ENCODE measurements at regions not wholly inside any gene's neighbourhood (a gene's known extent, or its start where the extent isn't known, plus 50 kb on each side); places are given as distances from the start of the nearest gene placed in this dataset.
"Not testable (repeated sequence)": the region's sequence is repeated elsewhere in the genome, so short reads cannot be mapped to it uniquely, and the experiment has no call there.

DNA sequence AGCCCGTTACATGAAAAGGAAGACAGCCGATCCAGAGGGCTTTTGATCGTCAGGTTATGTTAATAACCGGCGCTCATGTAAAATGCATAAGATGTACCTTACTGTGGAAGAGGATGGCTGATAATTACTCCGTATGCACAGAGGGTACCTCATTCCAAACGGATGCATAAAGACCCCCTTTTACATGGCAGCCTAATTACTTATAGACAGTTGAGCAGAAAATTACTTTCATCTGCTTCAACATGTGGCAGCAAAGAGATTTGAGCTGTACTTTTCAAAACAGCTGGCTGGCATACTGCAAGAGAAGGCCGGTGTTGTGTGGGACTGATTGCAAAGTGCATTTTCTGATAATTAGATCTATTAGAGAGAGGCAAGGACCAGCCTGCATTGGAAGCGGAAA is 103.4 kb downstream of the SHOX start:
- Mint-ChIP-seq H3K4me3 (no peak overlapping the region), H3K27ac (no peak overlapping the region), H3K4me1 (no peaks in the 10 kb centered on the region), H3K27me3 (no peaks in the 10 kb centered on the region), H3K36me3 (ENCODE audit: low read depth) (no peaks in the 10 kb centered on the region), H3K9me3 (no peaks in the 10 kb centered on the region)
- DNase-seq (no peak), ATAC-seq (ENCODE audit: low read depth) (no peak)
- intact Hi-C loops (cut with micrococcal nuclease): no loop called here
- TF ChIP-seq, protein P1, sequence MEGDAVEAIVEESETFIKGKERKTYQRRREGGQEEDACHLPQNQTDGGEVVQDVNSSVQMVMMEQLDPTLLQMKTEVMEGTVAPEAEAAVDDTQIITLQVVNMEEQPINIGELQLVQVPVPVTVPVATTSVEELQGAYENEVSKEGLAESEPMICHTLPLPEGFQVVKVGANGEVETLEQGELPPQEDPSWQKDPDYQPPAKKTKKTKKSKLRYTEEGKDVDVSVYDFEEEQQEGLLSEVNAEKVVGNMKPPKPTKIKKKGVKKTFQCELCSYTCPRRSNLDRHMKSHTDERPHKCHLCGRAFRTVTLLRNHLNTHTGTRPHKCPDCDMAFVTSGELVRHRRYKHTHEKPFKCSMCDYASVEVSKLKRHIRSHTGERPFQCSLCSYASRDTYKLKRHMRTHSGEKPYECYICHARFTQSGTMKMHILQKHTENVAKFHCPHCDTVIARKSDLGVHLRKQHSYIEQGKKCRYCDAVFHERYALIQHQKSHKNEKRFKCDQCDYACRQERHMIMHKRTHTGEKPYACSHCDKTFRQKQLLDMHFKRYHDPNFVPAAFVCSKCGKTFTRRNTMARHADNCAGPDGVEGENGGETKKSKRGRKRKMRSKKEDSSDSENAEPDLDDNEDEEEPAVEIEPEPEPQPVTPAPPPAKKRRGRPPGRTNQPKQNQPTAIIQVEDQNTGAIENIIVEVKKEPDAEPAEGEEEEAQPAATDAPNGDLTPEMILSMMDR (IDR thresholded peaks at IDR 0.05): no peak
- CTCF ChIA-PET: no interaction called here
- POLR2A ChIA-PET: no interaction called here

DNA sequence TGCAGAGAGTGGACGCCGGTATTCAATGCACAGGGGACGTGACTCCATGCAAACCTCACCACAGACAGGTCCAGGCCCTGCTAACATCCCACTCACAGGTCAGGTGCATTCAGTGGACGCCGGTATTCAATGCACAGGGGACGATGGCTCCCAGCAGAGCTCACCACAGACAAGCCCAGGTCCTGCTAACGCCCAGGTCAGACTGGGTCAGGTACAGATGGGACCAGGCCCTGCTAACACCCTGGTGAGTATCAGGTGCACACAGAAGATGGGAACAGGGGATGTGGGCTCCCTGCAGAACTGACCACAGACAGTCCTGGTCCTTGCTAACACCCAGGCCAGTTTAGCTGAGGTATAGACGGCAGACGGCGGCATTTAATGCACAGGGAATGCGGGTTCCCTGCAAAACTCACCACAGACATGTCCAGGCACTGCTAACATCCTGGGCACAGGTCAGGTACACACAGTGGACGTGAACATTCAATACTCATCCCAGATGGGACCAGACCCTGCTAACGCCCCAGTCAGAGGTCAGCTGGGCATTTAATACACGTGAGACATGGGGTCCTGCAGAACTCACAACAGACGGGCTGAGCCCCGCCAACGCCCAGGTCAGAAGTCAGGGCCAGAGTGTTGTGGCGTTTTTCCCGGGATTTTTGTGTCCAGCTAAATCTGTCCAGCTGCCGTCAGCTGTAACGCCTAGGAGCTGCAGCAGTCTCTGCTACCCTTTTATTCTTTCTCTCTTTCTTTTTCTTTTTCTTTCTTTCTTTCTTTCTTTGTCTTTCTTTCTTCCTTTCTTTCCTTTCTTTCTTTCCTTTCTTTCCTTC is 99.2 kb downstream of the SHOX start:
- Mint-ChIP-seq H3K4me3 (no peak overlapping the region), H3K4me1 (no peaks in the 10 kb centered on the region), H3K27me3 (no peaks in the 10 kb centered on the region), H3K9me3 (no peaks in the 10 kb centered on the region), H3K36me3 (ENCODE audit: low read depth) (no peaks in the 10 kb centered on the region), H3K27ac (no peak overlapping the region)
- no peak for ATAC-seq (ENCODE audit: low read depth)
- DNase-seq: no peak
- ChIA-PET POLR2A (no interaction called here), CTCF (no interaction called here)
- intact Hi-C loops (cut with micrococcal nuclease): no loop called here
- TF ChIP-seq, protein P1 (IDR thresholded peaks at IDR 0.05): no peak

DNA sequence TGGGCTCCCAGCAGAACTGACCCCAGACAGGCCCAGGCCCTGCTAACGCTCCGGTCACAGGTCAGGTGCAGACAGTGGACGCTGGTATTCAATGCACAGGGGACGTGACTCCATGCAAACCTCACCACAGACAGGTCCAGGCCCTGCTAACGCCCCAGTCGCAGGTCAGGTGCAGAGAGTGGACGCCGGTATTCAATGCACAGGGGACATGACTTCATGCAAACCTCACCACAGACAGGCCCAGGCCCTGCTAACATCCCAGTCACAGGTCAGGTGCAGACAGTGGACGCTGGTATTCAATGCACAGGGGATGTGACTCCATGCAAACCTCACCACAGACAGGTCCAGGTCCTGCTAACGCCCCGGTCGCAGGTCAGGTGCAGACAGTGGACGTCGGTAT is 98.5 kb downstream of the SHOX start:
- H3K4me1 Mint-ChIP-seq; H3K36me3 Mint-ChIP-seq (ENCODE audit: low read depth); H3K27ac Mint-ChIP-seq; DNase-seq; POLR2A ChIA-PET; ATAC-seq (ENCODE audit: low read depth); H3K9me3 Mint-ChIP-seq; intact Hi-C loops (cut with micrococcal nuclease); CTCF ChIA-PET; H3K4me3 Mint-ChIP-seq; H3K27me3 Mint-ChIP-seq: not testable (repeated sequence)

DNA sequence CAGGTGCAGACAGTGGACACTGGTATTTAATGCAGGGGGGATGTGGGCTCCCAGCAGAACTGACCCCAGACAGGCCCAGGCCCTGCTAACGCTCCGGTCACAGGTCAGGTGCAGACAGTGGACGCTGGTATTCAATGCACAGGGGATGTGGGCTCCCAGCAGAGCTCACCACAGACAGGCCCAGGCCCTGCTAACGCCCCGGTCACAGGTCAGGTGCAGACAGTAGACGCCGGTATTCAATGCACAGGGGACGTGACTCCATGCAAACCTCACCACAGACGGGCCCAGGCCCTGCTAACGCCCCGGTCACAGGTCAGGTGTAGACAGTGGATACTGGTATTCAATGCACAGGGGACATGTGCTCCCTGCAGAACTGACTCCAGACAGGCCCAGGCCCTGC is 98.0 kb downstream of the SHOX start:
- intact Hi-C loops (cut with micrococcal nuclease); H3K4me1 Mint-ChIP-seq; POLR2A ChIA-PET; ATAC-seq (ENCODE audit: low read depth); H3K4me3 Mint-ChIP-seq; H3K27ac Mint-ChIP-seq; H3K36me3 Mint-ChIP-seq (ENCODE audit: low read depth); H3K9me3 Mint-ChIP-seq; CTCF ChIA-PET; H3K27me3 Mint-ChIP-seq; DNase-seq: not testable (repeated sequence)

DNA sequence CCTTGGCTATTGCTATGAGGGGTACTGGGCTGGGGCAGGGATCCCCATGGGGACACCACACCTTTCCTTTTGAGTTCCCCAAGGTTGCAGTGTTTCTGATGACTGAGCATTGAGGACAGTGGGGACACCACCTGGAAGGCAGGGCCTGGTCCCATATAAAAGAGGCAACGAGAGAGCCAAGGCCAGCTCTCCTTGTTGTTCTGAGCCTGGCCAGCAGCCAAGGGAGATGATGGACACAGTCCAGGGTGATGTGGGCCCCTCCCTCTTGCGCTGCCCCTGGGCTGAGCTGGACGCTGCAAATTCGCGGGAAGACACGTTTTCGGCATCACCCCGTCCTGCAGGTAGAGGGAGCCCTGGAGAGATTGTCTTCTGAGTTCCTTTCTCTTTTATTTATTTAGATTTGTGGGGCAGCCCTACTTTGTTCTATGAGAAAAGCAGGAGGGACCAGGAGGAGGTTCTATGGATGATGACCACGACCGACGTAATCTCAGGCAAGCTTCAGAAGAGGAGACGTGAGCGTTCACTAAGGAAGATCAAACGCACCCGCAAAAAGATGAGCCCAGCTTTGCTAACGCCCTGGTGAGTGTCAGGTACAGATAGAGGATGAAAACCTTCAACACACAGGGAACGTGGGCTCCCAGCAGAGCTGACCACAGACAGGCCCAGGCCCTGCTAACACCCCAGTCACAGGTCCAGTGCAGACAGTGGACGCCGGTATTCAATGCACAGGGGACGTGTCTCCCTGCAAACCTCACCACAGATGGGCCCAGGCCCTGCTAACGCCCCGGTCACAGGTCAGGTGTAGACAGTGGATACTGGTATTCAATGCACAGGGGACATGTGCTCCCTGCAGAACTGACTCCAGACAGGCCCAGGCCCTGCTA is 97.4 kb downstream of the SHOX start:
- H3K27me3 Mint-ChIP-seq: no peaks in the 10 kb centered on the region
- H3K4me1 Mint-ChIP-seq: no peaks in the 10 kb centered on the region
- no peaks in the 10 kb centered on the region for H3K36me3 Mint-ChIP-seq (ENCODE audit: low read depth)
- peaks cover 7% of the 10 kb centered on the region for H3K9me3 Mint-ChIP-seq
- no peak for DNase-seq
- intact Hi-C loops (cut with micrococcal nuclease): no loop called here
- TF ChIP-seq, protein P1 (IDR thresholded peaks at IDR 0.05): no peak
- H3K27ac Mint-ChIP-seq: no peak overlapping the region
- ATAC-seq (ENCODE audit: low read depth): no peak
- ChIA-PET POLR2A (no interaction called here), CTCF (no interaction called here)
- H3K4me3 Mint-ChIP-seq: no peak overlapping the region

DNA sequence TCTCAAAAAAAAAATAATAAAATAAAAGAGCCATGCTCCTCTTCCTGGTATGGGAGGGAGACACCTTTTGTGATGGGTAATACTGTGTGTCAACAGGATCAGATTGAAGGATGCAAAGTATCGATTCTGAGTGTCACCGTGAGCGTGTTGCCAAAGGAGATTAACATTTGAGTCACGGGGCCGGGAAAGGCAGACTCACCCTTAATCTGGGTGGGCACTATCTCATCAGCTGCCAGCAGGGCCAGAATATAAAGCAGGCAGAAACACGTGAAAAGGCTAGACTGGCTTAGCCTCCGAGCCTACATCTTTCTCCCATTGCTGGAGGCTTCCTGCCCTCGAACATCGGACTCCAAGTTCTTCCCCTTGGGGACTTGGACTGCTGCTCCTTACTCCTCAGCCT is 95.4 kb downstream of the SHOX start:
- Mint-ChIP-seq H3K27ac (no peak overlapping the region), H3K4me1 (no peaks in the 10 kb centered on the region), H3K4me3 (no peak overlapping the region), H3K27me3 (no peaks in the 10 kb centered on the region), H3K36me3 (ENCODE audit: low read depth) (no peaks in the 10 kb centered on the region), H3K9me3 (peaks cover 7% of the 10 kb centered on the region)
- ChIA-PET CTCF (no interaction called here), POLR2A (no interaction called here)
- ATAC-seq (ENCODE audit: low read depth) (no peak), DNase-seq (no peak)
- TF ChIP-seq, protein P1 (IDR thresholded peaks at IDR 0.05): no peak
- intact Hi-C loops (cut with micrococcal nuclease): no loop called here
